GM12891 (cell line): ENCODE measurements at regions not wholly inside any gene's neighbourhood (a gene's known extent, or its start where the extent isn't known, plus 50 kb on each side); places are given as distances from the start of the nearest gene placed in this dataset.
"Not testable (repeated sequence)": the region's sequence is repeated elsewhere in the genome, so short reads cannot be mapped to it uniquely, and the experiment has no call there.

Experiments
- DNase-seq: peaks from one replicate; pipeline ENCODE4 v3.0.0; 2011; ENCODE audit warnings: low spot score; ENCODE audit not compliant: insufficient read length
- FAIRE-seq: peaks from 2 replicates; lab custom pipeline; 2011; peaks lifted over from hg19 to GRCh38; lab: Jason Lieb, UNC
- PAX5 ChIP-seq: IDR thresholded peaks from 2 replicates; pipeline ENCODE4 v1.6.1; 2011; ENCODE audit warnings: low read length, moderate library complexity, mild to moderate bottlenecking; ENCODE audit not compliant: insufficient read depth, severe bottlenecking
- POLR2A ChIP-seq: IDR thresholded peaks from 2 replicates; pipeline ENCODE4 v1.6.1; 2011; ENCODE audit warnings: low read depth, low read length, control low read depth
- POLR2AphosphoS5 ChIP-seq: IDR thresholded peaks from 2 replicates; pipeline ENCODE4 v1.6.1; 2011; ENCODE audit warnings: low read depth, low read length, control low read depth
- POU2F2 ChIP-seq: IDR thresholded peaks from 2 replicates; pipeline ENCODE4 v1.6.1; 2011; ENCODE audit warnings: low read depth, mild to moderate bottlenecking, control low read depth, low read length, moderate library complexity
- SPI1 ChIP-seq: IDR thresholded peaks from 2 replicates; pipeline ENCODE4 v1.6.1; 2011; ENCODE audit warnings: low read depth, low read length, control low read depth
- TAF1 ChIP-seq: IDR thresholded peaks from 2 replicates; pipeline ENCODE4 v1.6.1; 2011; ENCODE audit warnings: low read depth, low read length, control low read depth

DNA sequence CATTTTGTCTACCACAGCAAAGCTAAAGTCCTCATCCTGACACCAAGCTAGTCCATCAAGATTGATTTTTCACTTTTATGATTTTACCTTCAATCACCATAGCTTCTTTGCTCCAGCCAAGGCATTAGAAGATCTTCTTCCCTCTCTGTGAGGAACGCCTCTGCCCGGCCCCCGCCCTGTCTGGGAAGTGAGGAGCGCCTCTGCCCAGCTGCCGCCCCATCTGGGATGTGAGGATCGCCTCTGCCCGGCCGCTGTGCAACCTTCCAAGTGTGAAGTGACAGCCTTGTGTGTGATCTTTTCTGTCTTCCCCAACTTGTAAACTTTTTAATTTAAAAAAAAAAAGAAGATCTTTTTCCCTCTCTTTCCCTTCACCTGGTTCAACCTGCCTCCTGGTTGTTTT, 210.5 kb upstream of the NREP start:
- FAIRE-seq, result no peak
- DNase-seq, result no peak
- TF ChIP-seq TAF1, result no peak
- TF ChIP-seq POU2F2, result no peak
- TF ChIP-seq POLR2AphosphoS5, result no peak
- TF ChIP-seq SPI1, result no peak

DNA sequence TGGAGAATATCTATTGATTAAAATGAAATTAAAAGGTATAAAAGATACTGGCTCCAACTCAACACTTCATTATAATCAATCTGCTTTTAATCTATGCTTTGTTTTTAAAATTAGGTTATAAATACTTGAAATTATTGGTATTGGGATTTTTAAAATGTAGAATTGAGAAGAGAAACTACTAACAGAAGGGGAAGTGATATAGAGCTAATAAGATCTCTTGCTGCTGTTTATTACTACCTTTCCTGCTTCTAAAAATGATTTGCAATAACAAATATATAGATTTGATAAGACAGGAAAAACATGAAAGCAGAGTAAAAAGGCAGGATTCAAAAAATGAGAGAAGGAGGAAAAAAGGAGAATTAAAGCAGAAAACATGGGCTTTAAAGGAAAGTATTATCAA, 209.3 kb upstream of the NREP start:
- DNase-seq, result no peak
- FAIRE-seq, result no peak
- TF ChIP-seq SPI1 (peak; percentile 36; the same call in 1 of the 2 replicates), PAX5 (no peak)

DNA sequence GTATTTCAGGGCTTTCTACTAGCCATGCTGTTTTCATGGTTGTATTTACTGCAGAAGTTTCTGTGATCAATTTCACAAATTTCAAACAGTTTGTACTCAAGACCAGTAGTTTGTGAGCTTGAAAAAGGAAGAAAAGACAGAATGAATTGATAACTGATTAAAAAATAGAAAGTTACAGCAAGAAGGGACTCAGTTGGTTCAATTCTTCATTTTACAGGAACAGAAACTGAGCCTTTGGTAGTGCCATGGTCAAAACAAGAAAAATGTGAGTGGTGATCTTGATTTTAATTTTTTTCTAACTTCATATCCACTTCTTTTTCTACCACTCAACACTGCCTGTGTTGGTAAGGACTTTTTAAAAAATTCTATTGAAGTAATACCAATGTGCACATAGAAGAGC, 206.6 kb upstream of the NREP start:
- TF ChIP-seq POLR2A (no peak), SPI1 (peak; percentile 51; the same call in 1 of the 2 replicates)
- no peak for DNase-seq
- FAIRE-seq, result no peak

DNA sequence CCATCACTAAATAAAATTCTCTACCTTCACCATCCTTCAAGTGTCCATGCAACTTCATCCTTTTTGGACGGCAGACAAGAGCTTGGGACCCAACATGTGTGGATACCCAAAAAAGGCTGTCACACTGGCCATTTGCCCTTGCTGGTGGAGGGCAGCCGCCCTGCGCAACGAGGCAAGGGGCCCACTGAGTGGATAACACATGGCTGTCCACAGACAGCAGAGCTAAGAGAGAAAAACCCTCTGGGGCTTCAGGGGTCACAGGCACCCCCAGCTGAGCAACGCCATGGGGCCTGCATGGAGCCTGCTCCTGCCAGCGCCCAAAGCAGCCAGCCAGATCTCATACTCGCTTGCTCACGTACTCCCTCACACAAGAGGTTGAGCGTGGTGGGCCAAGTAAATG, 205.9 kb upstream of the NREP start:
- TF ChIP-seq POU2F2 (no peak), POLR2A (no peak), POLR2AphosphoS5 (no peak), TAF1 (no peak), PAX5 (no peak), SPI1 (no peak)
- DNase-seq (no peak), FAIRE-seq (no peak)

DNA sequence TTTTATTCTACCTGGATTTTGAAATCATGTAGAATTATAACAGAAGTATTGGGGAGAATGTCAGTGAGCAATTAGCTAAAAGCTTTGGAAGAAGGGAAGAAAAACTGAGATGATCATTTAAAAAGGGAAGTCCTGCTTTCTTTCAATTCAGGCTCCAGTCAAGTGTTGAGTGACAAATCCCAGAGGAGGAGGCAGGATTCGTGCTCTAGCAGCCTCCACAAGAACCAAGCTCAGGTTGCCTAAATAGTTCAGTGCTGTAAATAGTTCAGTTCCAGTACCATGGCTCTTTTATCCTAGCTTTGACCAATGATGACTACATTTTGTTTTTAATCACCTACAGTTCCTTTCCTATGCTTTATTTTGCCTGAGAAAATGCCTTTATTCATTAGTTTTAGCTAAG, 204.9 kb upstream of the NREP start:
- TF ChIP-seq PAX5, result no peak
- TF ChIP-seq TAF1, result no peak
- TF ChIP-seq POU2F2, result no peak
- no peak for TF ChIP-seq POLR2A
- no peak for TF ChIP-seq POLR2AphosphoS5
- TF ChIP-seq SPI1, result no peak
- no peak for DNase-seq
- no peak for FAIRE-seq

DNA sequence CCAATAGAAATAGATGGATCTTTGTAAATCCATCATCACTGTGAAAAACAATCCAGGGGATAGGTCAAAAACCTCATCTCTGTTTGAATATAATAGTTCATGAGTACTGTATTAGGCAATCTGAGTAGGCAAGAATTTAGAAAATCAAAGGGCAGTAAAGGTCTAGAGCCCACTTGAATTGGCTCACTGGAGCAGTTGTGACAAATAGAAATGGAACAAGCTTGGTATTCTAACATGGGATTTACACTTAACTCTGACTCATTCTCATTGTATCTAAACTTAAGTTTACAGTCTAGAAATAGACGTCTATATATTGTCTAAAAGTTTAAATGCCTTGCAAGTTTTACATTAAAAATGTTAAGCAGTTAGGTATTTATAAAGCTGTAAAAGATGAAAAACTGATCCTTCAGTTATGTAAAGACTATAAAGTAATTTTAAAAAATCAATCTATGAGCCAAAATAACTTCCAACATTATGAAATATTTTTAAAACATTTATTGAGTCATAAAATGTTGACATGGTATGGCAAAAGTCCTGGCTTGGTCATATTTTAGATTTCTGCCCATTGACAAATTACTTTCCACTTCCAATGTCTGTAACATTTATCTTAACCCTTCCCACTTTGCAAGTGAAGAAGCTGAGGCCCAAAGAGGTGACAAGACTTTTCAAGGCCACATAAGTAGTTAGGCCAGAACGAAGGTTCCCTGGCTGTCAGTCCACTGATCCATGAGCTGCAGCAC, 203.7 kb upstream of the NREP start:
- no peak for TF ChIP-seq PAX5
- no peak for TF ChIP-seq SPI1
- no peak for TF ChIP-seq POLR2AphosphoS5
- no peak for TF ChIP-seq TAF1
- TF ChIP-seq POLR2A, result no peak
- no peak for TF ChIP-seq POU2F2
- DNase-seq, result no peak
- FAIRE-seq, result no peak

DNA sequence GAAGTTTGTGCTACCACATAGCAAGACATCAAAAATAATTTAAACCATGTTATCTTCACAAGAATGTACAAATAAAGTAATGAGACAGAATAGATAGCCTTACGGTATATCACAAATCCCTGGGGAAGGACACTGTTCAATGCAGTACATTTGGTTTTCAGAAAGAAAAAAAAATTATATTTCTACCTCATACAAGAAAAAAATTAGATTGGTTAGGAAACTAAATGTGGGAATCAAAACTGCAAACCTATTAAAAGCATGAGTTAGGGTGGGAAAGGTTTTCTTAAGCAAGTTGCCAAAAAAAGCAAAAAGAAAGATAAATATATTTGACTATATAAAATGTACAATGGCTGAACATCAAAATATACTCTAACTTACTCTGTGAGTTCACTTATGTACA, 201.9 kb upstream of the NREP start:
- TF ChIP-seq POLR2A, result no peak
- TF ChIP-seq PAX5, result no peak
- no peak for TF ChIP-seq POU2F2
- no peak for TF ChIP-seq TAF1
- no peak for TF ChIP-seq SPI1
- FAIRE-seq (no peak), DNase-seq (no peak)

DNA sequence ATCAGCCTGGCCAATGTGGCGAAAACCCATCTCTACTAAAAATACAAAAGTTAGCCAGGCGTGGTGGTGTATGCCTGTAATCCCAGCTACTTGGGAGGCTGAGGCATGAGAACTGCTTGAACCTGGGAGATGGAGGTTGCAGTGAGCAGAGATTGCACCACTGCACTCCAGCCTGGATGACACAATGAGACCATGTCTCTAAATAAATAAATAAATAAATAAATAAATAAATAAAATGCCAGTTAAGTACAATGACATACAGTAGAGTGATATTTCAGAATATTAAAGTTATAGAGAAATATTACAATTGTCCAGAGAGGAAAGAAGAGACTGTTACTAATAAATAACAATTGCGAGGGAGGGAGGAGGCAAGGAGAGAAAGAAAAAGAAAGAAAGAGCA, 199.8 kb upstream of the NREP start:
- not testable (repeated sequence) for FAIRE-seq, DNase-seq

DNA sequence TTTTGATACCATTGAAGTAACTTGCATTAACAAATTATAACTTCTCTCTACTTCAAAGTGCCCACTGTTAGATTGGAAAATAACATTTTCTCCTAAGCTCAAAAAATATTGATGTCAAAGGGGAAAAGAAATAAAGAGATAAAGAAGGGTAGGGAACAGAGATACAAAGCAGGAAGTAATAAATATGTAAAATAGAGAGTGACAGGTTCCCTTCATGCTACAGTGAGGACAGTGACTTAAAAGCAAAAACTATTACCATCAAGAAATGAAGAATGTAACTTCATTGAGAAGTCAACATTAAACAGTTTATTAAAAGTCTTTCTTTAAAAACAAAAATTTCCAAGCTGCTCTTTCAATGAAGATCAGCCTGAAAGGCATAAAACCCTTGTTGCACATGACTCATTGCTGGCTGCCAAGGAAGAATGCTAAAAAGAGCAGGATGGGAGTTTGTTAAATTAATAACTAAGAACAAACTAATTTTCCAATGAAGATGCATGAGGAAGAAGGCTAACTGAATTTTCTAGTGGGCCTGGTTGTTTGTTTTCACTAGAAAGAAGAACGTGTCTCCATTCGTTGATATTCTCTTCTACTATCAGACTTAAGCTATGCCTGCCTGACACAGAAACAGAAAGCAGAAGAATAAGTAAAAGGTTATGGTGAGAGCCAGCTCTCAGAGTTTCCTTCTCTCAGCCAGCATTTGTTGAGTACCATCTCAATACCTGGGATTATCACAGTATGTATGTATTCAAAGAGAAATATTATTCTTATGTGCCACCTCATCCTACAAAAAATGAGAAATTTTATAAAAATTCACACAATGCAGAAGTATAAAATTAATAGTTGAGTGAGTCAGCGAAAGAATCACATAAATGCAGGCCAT, 197.8 kb upstream of the NREP start:
- TF ChIP-seq POLR2A (no peak), TAF1 (0 out of 2 replicates have a peak, but pooled peaks have one; percentile 14)
- FAIRE-seq (peak; percentile 77), DNase-seq (no peak)

DNA sequence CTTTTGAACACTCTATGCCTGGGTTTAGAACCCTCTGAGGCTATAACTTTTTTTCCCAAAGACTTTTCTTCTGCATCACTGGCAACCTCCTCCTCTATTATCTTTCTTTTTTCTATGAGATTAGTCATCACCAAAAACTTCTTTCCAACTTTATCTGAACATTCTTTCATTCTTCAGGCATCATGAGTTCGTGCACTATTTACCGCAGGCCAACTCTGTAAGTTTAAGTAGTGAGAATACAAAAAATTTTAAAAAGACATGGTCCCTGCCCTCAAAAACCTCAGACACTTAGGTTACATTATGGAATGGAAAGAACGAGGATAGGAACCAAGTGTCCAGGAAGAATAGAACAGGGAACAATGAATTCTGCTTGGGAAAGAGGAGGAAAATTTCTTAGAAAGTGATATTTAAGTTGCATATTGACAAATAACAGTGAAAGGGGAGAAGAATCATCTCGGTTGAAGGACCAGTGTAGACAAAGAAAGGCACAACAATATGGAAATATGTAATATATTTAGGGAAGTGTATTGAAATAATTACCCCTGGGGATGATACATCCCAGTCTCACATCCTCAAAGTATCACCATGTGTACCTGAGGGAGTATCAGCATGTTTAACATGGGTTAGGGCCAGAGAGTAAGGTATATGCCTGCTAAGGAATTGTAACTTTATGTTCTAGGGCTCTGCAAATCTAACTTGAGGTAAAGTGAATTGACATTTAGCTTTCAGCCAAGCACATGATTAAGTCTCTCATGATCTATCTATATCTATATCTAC, 196.5 kb upstream of the NREP start:
- FAIRE-seq (no peak), DNase-seq (no peak)

More for the DNA sequence above, 196.5 kb upstream of the NREP start:
- no peak for TF ChIP-seq POU2F2
- TF ChIP-seq POLR2A, result no peak
- TF ChIP-seq POLR2AphosphoS5, result no peak
- TF ChIP-seq SPI1, result no peak
- TF ChIP-seq TAF1, result no peak
- TF ChIP-seq PAX5, result no peak
